Astrocyte (in vitro differentiated cells and primary cell): ENCODE measurements at regions not wholly inside any gene's neighbourhood (a gene's known extent, or its start where the extent isn't known, plus 50 kb on each side); places are given as distances from the start of the nearest gene placed in this dataset.
A peak's percentile ranks its signal among the peaks of the same experiment; 100 is the strongest.
"Not testable (repeated sequence)": the region's sequence is repeated elsewhere in the genome, so short reads cannot be mapped to it uniquely, and the experiment has no call there.

Experiments used
- DNase-seq: peaks from one replicate; pipeline ENCODE4 v3.0.0-alpha.2; 2010; ENCODE audit warnings: low read depth
- FAIRE-seq: peaks from 2 replicates; lab custom pipeline; 2011; peaks lifted over from hg19 to GRCh38; lab: Jason Lieb, UNC
- H2AFZ ChIP-seq: 2 replicates; pipeline ENCODE4 v1.6.0; 2012; ENCODE audit warnings: low read depth, low read length, inconsistent platforms
- H3K27ac ChIP-seq: 2 replicates; pipeline ENCODE4 v1.5.1; 2011; ENCODE audit warnings: low read depth, low read length, inconsistent platforms
- H3K27me3 ChIP-seq: 2 replicates; pipeline ENCODE4 v1.6.0; 2011; ENCODE audit warnings: low read length, inconsistent platforms; ENCODE audit not compliant: insufficient read depth
- H3K36me3 ChIP-seq: 2 replicates; pipeline ENCODE4 v1.5.1; 2011; ENCODE audit warnings: low read length, inconsistent platforms; ENCODE audit not compliant: insufficient read depth
- H3K4me1 ChIP-seq: 2 replicates; pipeline ENCODE4 v1.5.1; 2011; ENCODE audit warnings: low read length, inconsistent platforms; ENCODE audit not compliant: insufficient read depth
- H3K4me2 ChIP-seq: 2 replicates; pipeline ENCODE4 v1.6.0; 2012; ENCODE audit warnings: low read length, inconsistent platforms
- H3K4me3 ChIP-seq: 2 replicates; pipeline ENCODE4 v1.5.1; 2011; ENCODE audit warnings: low read depth, mild to moderate bottlenecking, low read length, inconsistent platforms; ENCODE audit not compliant: insufficient read depth
- H3K79me2 ChIP-seq: 2 replicates; pipeline ENCODE4 v1.6.0; 2012; ENCODE audit warnings: mild to moderate bottlenecking, low read length, inconsistent platforms; ENCODE audit not compliant: insufficient read depth
- H3K9ac ChIP-seq: 2 replicates; pipeline ENCODE4 v1.6.0; 2012; ENCODE audit warnings: mild to moderate bottlenecking, low read length, inconsistent platforms
- H3K9me3 ChIP-seq: 2 replicates; pipeline ENCODE4 v1.5.1; 2012; ENCODE audit warnings: low read depth, mild to moderate bottlenecking, low read length, inconsistent platforms; ENCODE audit not compliant: insufficient read depth
- H4K20me1 ChIP-seq: 2 replicates; pipeline ENCODE4 v1.6.0; 2012; ENCODE audit warnings: low read length, inconsistent platforms; ENCODE audit not compliant: insufficient read depth
- H3K27ac Mint-ChIP-seq: one replicate; pipeline ENCODE4 v1.8.0; 2021; ENCODE audit warnings: mild to moderate bottlenecking, mixed read lengths; ENCODE audit not compliant: unreplicated experiment
- H3K27me3 Mint-ChIP-seq: one replicate; pipeline ENCODE4 v1.8.0; 2021; ENCODE audit warnings: low read depth, mixed read lengths; ENCODE audit not compliant: unreplicated experiment
- H3K36me3 Mint-ChIP-seq: one replicate; pipeline ENCODE4 v1.8.0; 2021; ENCODE audit warnings: low read depth, mixed read lengths; ENCODE audit not compliant: unreplicated experiment
- H3K4me1 Mint-ChIP-seq: one replicate; pipeline ENCODE4 v1.8.0; 2021; ENCODE audit warnings: low read depth, mixed read lengths; ENCODE audit not compliant: unreplicated experiment
- H3K4me3 Mint-ChIP-seq: one replicate; pipeline ENCODE4 v1.8.0; 2021; ENCODE audit warnings: mild to moderate bottlenecking, moderate library complexity, mixed read lengths; ENCODE audit not compliant: unreplicated experiment
- H3K9me3 Mint-ChIP-seq: one replicate; pipeline ENCODE4 v1.8.0; 2021; ENCODE audit warnings: mild to moderate bottlenecking, mixed read lengths; ENCODE audit not compliant: unreplicated experiment
- EZH2 ChIP-seq: IDR thresholded peaks from 2 replicates; pipeline ENCODE4 v1.6.1; 2012; ENCODE audit warnings: mild to moderate bottlenecking, low read length, inconsistent platforms; ENCODE audit not compliant: insufficient read depth
- TF ChIP-seq, protein P1 (sequence below): IDR thresholded peaks from 2 replicates; pipeline ENCODE4 v1.5.1; 2011; ENCODE audit warnings: low read depth, mild to moderate bottlenecking, inconsistent platforms, low read length, moderate library complexity; ENCODE audit not compliant: insufficient read depth

DNA sequence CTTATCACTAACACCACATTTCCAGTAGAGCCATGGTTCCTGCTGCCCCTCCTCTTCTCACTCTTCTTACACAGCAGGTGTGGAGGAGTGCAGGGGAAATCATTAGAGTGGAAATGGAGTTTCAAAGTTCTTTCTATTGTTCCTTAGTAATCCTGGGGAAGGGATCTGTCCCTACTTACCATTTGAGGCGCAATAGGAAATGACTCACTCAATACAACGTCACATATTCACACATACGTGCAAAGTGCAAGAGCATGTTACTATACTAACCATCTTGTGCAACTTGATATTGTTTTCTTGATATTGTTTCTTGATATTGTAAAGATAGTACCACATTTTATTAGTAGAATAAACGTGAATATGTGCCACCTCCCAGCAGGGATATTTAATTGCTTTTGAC is 1010.2 kb downstream of the DNAJB9 start:
- no peaks in the 10 kb centered on the region for H3K4me1 Mint-ChIP-seq
- no peaks in the 10 kb centered on the region for H3K27me3 ChIP-seq
- no peaks in the 10 kb centered on the region for H3K36me3 Mint-ChIP-seq
- peaks cover under 1% of the 10 kb centered on the region for H3K9me3 Mint-ChIP-seq
- no peak for FAIRE-seq
- H3K79me2 ChIP-seq = no peaks in the 10 kb centered on the region
- H3K27ac ChIP-seq = no peak overlapping the region
- H3K4me3 Mint-ChIP-seq = no peak overlapping the region
- H3K9ac ChIP-seq = no peak overlapping the region
- no peak overlapping the region for H2AFZ ChIP-seq
- no peaks in the 10 kb centered on the region for H3K36me3 ChIP-seq
- no peak overlapping the region for H3K27ac Mint-ChIP-seq
- no peaks in the 10 kb centered on the region for H3K4me1 ChIP-seq
- H4K20me1 ChIP-seq = no peaks in the 10 kb centered on the region
- no peak for TF ChIP-seq EZH2
- TF ChIP-seq, protein P1, sequence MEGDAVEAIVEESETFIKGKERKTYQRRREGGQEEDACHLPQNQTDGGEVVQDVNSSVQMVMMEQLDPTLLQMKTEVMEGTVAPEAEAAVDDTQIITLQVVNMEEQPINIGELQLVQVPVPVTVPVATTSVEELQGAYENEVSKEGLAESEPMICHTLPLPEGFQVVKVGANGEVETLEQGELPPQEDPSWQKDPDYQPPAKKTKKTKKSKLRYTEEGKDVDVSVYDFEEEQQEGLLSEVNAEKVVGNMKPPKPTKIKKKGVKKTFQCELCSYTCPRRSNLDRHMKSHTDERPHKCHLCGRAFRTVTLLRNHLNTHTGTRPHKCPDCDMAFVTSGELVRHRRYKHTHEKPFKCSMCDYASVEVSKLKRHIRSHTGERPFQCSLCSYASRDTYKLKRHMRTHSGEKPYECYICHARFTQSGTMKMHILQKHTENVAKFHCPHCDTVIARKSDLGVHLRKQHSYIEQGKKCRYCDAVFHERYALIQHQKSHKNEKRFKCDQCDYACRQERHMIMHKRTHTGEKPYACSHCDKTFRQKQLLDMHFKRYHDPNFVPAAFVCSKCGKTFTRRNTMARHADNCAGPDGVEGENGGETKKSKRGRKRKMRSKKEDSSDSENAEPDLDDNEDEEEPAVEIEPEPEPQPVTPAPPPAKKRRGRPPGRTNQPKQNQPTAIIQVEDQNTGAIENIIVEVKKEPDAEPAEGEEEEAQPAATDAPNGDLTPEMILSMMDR = no peak
- H3K4me3 ChIP-seq = no peak overlapping the region
- no peak for DNase-seq
- H3K27me3 Mint-ChIP-seq = no peaks in the 10 kb centered on the region
- H3K4me2 ChIP-seq = no peak overlapping the region
- H3K9me3 ChIP-seq = no peaks in the 10 kb centered on the region

DNA sequence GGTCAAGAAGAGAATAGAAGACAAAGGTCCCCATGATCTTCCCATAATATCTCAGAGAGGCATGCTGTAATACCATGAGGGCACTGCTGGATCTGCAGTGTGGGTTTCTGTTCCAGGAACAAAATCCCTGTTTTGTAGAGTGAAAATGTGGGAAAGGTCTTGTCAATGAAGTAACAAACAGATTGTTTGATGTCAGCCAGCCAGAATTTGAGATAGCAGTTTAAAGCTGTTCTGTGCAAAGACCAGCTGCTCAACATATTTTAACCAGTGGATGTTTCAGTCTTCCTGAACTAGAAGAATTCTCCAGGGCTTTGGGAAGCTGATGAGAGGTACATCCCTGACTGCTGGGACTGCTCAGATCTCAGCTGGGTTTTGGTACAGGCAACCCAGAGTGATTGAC is 1012.5 kb downstream of the DNAJB9 start:
- no peak for TF ChIP-seq EZH2
- TF ChIP-seq, protein P1 = no peak
- peaks cover 4% of the 10 kb centered on the region for H3K9me3 Mint-ChIP-seq
- Histone ChIP-seq H3K4me2 (no peak overlapping the region), H4K20me1 (no peaks in the 10 kb centered on the region), H3K9ac (no peak overlapping the region), H3K79me2 (no peaks in the 10 kb centered on the region), H3K9me3 (no peaks in the 10 kb centered on the region), H3K4me3 (no peak overlapping the region), H2AFZ (no peak overlapping the region), H3K4me1 (no peaks in the 10 kb centered on the region), H3K27ac (no peak overlapping the region), H3K36me3 (no peaks in the 10 kb centered on the region), H3K27me3 (no peaks in the 10 kb centered on the region)
- H3K4me1 Mint-ChIP-seq = no peaks in the 10 kb centered on the region
- H3K27ac Mint-ChIP-seq = no peak overlapping the region
- no peak for DNase-seq
- no peak for FAIRE-seq
- no peaks in the 10 kb centered on the region for H3K36me3 Mint-ChIP-seq
- H3K4me3 Mint-ChIP-seq = no peak overlapping the region
- no peaks in the 10 kb centered on the region for H3K27me3 Mint-ChIP-seq

DNA sequence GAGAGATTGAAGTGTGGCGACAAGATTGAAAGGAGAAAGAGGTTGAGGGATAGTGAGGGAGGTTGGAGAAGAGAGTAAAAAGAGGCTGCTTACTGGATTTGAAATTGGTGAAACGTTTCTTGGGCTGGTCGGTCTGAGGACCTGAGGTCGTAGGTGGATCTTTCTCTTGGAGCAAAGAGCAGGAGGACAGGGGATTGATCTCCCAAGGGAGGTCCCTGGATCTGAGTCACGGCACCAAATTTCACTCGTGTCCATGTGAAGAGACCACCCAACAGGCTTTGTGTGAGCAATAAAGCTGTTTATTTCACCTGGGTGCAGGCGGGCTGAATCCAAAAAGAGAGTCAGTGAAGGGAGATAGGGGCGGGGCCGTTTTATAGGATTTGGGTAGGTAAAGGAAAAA is 1027.3 kb downstream of the DNAJB9 start:
- DNase-seq, H3K9me3 ChIP-seq, H3K27me3 ChIP-seq, H3K27me3 Mint-ChIP-seq, H3K9me3 Mint-ChIP-seq, H3K4me1 Mint-ChIP-seq, H3K9ac ChIP-seq, H4K20me1 ChIP-seq, H3K4me2 ChIP-seq, H3K36me3 Mint-ChIP-seq, H3K4me1 ChIP-seq, H2AFZ ChIP-seq, FAIRE-seq, H3K36me3 ChIP-seq, H3K79me2 ChIP-seq, H3K27ac ChIP-seq, H3K4me3 ChIP-seq, H3K4me3 Mint-ChIP-seq: not testable (repeated sequence)
- peak overlapping the region; percentile 44 for H3K27ac Mint-ChIP-seq
